ENCODE measurements at regions not wholly inside any gene's neighbourhood (a gene's known extent, or its start where the extent isn't known, plus 50 kb on each side); places are given as distances from the start of the nearest gene placed in this dataset.

GRCh38 chr12:25811656-25812126 is 146.8 kb upstream of the RASSF8 start:
- Histone ChIP-seq H2AFZ (ENCODE audit: control insufficient read depth, low read length) (no peak overlapping the region), H3K9me3 (ENCODE audit: control insufficient read depth, low read depth, low read length) (no peaks in the 10 kb centered on the region), H3K4me3 (ENCODE audit: control insufficient read depth in 2 of 3, extremely low read depth in 1 of 3, insufficient read depth in 2 of 3, low read depth in 1 of 3, low read length in 3 of 3) (no peak overlapping the region), H3K4me2 (ENCODE audit: control insufficient read depth, extremely low read depth, insufficient read depth, low read depth, low read length) (no peak overlapping the region), H3K27me3 (ENCODE audit: control insufficient read depth, extremely low read depth, insufficient read depth, low read length) (no peaks in the 10 kb centered on the region), H3K36me3 (ENCODE audit: control insufficient read depth in 2 of 2, extremely low read depth in 1 of 2, insufficient read depth in 2 of 2, low read length in 2 of 2) (no peaks in the 10 kb centered on the region), H4K20me1 (ENCODE audit: control insufficient read depth, extremely low read depth, insufficient read depth, low read length) (no peaks in the 10 kb centered on the region), H3K27ac (ENCODE audit: control insufficient read depth, insufficient read depth, low read length) (no peak overlapping the region), H3K79me2 (ENCODE audit: control insufficient read depth, insufficient read depth, low read length) (no peaks in the 10 kb centered on the region), H3K4me1 (ENCODE audit: control insufficient read depth, extremely low read depth, insufficient read depth, low read length) (peaks cover 3% of the 10 kb centered on the region), H3K9me1 (ENCODE audit: control insufficient read depth, extremely low read depth, insufficient read depth, low read length) (no peaks in the 10 kb centered on the region), H3K9ac (ENCODE audit: control insufficient read depth, extremely low read depth, insufficient read depth, low read length) (no peak overlapping the region)
- dilution Hi-C loops (cut with MboI; ENCODE audit: extremely low pct_ligation_motif_present, low sequenced_read_pairs): no loop called here
- FAIRE-seq (no peak), DNase-seq (ENCODE audit: low read depth, low spot score) (no peak)
- TF ChIP-seq EZH2 (IDR thresholded peaks at IDR 0.05; ENCODE audit: low read length) (no peak), CTCF (optimal IDR thresholded peaks at IDR 0.05 in 1 of 3, IDR thresholded peaks at IDR 0.05 in 1 of 3, conservative IDR thresholded peaks at IDR 0.05 in 1 of 3; ENCODE audit: extremely low read depth in 1 of 3, insufficient read depth in 2 of 3, low read length in 3 of 3) (no peak)

- Histone ChIP-seq H3K27ac (ENCODE audit: control insufficient read depth, insufficient read depth, low read length) (no peak overlapping the region), H3K9ac (ENCODE audit: control insufficient read depth, extremely low read depth, insufficient read depth, low read length) (no peak overlapping the region), H3K4me1 (ENCODE audit: control insufficient read depth, extremely low read depth, insufficient read depth, low read length) (no peaks in the 10 kb centered on the region), H3K9me1 (ENCODE audit: control insufficient read depth, extremely low read depth, insufficient read depth, low read length) (no peaks in the 10 kb centered on the region), H2AFZ (ENCODE audit: control insufficient read depth, low read length) (no peak overlapping the region), H3K36me3 (ENCODE audit: control insufficient read depth in 2 of 2, extremely low read depth in 1 of 2, insufficient read depth in 2 of 2, low read length in 2 of 2) (no peaks in the 10 kb centered on the region), H3K4me3 (ENCODE audit: control insufficient read depth in 2 of 3, extremely low read depth in 1 of 3, insufficient read depth in 2 of 3, low read depth in 1 of 3, low read length in 3 of 3) (no peak overlapping the region), H3K79me2 (ENCODE audit: control insufficient read depth, insufficient read depth, low read length) (no peaks in the 10 kb centered on the region), H3K4me2 (ENCODE audit: control insufficient read depth, extremely low read depth, insufficient read depth, low read depth, low read length) (no peak overlapping the region), H4K20me1 (ENCODE audit: control insufficient read depth, extremely low read depth, insufficient read depth, low read length) (no peaks in the 10 kb centered on the region), H3K9me3 (ENCODE audit: control insufficient read depth, low read depth, low read length) (no peaks in the 10 kb centered on the region), H3K27me3 (ENCODE audit: control insufficient read depth, extremely low read depth, insufficient read depth, low read length) (no peaks in the 10 kb centered on the region)
- FAIRE-seq (no peak), DNase-seq (ENCODE audit: low read depth, low spot score) (no peak)
- dilution Hi-C loops (cut with MboI; ENCODE audit: extremely low pct_ligation_motif_present, low sequenced_read_pairs): no loop called here
- no peak for TF ChIP-seq EZH2 (IDR thresholded peaks at IDR 0.05; ENCODE audit: low read length)
- no peak for TF ChIP-seq CTCF (optimal IDR thresholded peaks at IDR 0.05 in 1 of 3, IDR thresholded peaks at IDR 0.05 in 1 of 3, conservative IDR thresholded peaks at IDR 0.05 in 1 of 3; ENCODE audit: extremely low read depth in 1 of 3, insufficient read depth in 2 of 3, low read length in 3 of 3)
Observed at GRCh38 chr12:25812295-25812694, 146.2 kb upstream of the RASSF8 start.
